H1 (cell line): ENCODE measurements at regions not wholly inside any gene's neighbourhood (a gene's known extent, or its start where the extent isn't known, plus 50 kb on each side); places are given as distances from the start of the nearest gene placed in this dataset.

Source experiments
- CTCF ChIA-PET: fragments of 300-600 bp; sonication (Branson Sonifier 250); formaldehyde crosslinking; loops from one replicate; lab custom pipeline; 2021; ENCODE audit not compliant: partially characterized antibody; lab: Charles Lee
- POLR2A ChIA-PET: fragments of 300-600 bp; sonication (Branson Sonifier 250); formaldehyde crosslinking; loops from one replicate; lab custom pipeline; 2021; ENCODE audit warnings: inconsistent platforms; ENCODE audit not compliant: partially characterized antibody; lab: Charles Lee
- DNase-seq, 2 experiments: peaks; one replicate each; pipeline versions ENCODE4 v3.0.0 to v3.0.0-alpha.2; 2010 to 2022; ENCODE audit warnings: low spot score in 2 of 2, low read depth in 1 of 2, mixed read lengths in 1 of 2
- FAIRE-seq: peaks from 2 replicates; lab custom pipeline; 2011; peaks lifted over from hg19 to GRCh38; lab: Jason Lieb, UNC
- H2AFZ ChIP-seq: 2 replicates; pipeline ENCODE4 v1.8.1; 2012; ENCODE audit warnings: low read length, inconsistent platforms
- H2AK5ac ChIP-seq: 2 replicates; pipeline ENCODE4 v1.6.1; 2013; ENCODE audit warnings: low read depth, low read length
- H2BK120ac ChIP-seq: replicated peaks from 2 replicates; pipeline ENCODE3; 2013; ENCODE audit warnings: low read depth, low read length, inconsistent platforms
- H2BK12ac ChIP-seq: 2 replicates; pipeline ENCODE4 v1.6.1; 2013; ENCODE audit warnings: low read depth, low read length
- H2BK15ac ChIP-seq: 2 replicates; pipeline ENCODE4 v1.6.1; 2013; ENCODE audit warnings: low read length
- H2BK20ac ChIP-seq: 2 replicates; pipeline ENCODE4 v1.6.1; 2013; ENCODE audit warnings: low read length
- H2BK5ac ChIP-seq: 2 replicates; pipeline ENCODE4 v1.6.1; 2013; ENCODE audit warnings: low read depth, low read length
- H3K14ac ChIP-seq: 2 replicates; pipeline ENCODE4 v1.6.1; 2013; ENCODE audit warnings: inconsistent platforms; ENCODE audit not compliant: insufficient read length
- H3K18ac ChIP-seq: 2 replicates; pipeline ENCODE4 v1.6.1; 2013; ENCODE audit warnings: low read length; ENCODE audit errors: extremely low read depth
- H3K23ac ChIP-seq: 2 replicates; pipeline ENCODE4 v1.6.1; 2013; ENCODE audit warnings: inconsistent platforms; ENCODE audit not compliant: insufficient read length
- H3K23me2 ChIP-seq: 2 replicates; pipeline ENCODE4 v1.6.1; 2013; ENCODE audit warnings: low read depth, low read length
- H3K27ac ChIP-seq: 2 replicates; pipeline ENCODE4 v1.6.1; 2011; ENCODE audit warnings: low read depth, low read length, inconsistent platforms
- H3K27me3 ChIP-seq, 4 experiments: replicated peaks in 1 of 4; 1 replicate in 1 of 4; 2 replicates in 3 of 4; pipeline versions ENCODE4 v1.6.1 to v1.8.1; 2011 to 2013; ENCODE audit warnings: low read length in 3 of 4, mild to moderate bottlenecking in 3 of 4, inconsistent platforms in 2 of 4, mixed read lengths in 2 of 4, moderate library complexity in 1 of 4; ENCODE audit not compliant: control insufficient read depth in 3 of 4, insufficient read depth in 3 of 4; ENCODE audit errors: extremely low read depth in 1 of 4
- H3K36me3 ChIP-seq, 4 experiments: 2 replicates each; pipeline versions ENCODE4 v1.6.1 to v1.8.1; 2011 to 2013; ENCODE audit warnings: mild to moderate bottlenecking in 4 of 4, low read length in 3 of 4, moderate library complexity in 2 of 4, control low read depth in 1 of 4, inconsistent platforms in 1 of 4; ENCODE audit not compliant: insufficient read depth in 4 of 4, control insufficient read depth in 2 of 4
- H3K4ac ChIP-seq: replicated peaks from 2 replicates; pipeline ENCODE3; 2013; ENCODE audit warnings: low read length, low read depth, mixed read lengths, inconsistent platforms; ENCODE audit not compliant: insufficient read length
- H3K4me1 ChIP-seq, 4 experiments: replicated peaks in 1 of 4; 1 replicate in 1 of 4; 2 replicates in 3 of 4; pipeline versions ENCODE4 v1.6.1 to v1.8.1; 2011 to 2013; ENCODE audit warnings: low read length in 3 of 4, inconsistent platforms in 2 of 4, mixed read lengths in 1 of 4; ENCODE audit not compliant: insufficient read depth in 4 of 4, control insufficient read depth in 3 of 4
- H3K4me2 ChIP-seq, 2 experiments: 2 replicates each; pipeline versions ENCODE4 v1.6.1 to v1.8.1; 2011 to 2013; ENCODE audit warnings: low read depth in 2 of 2, low read length in 2 of 2, control low read depth in 1 of 2, inconsistent platforms in 1 of 2, mild to moderate bottlenecking in 1 of 2; ENCODE audit not compliant: insufficient read depth in 1 of 2
- H3K4me3 ChIP-seq, 4 experiments: fragments of 200-600, 300-600 bp in 1 of 4; sonication (generic), shearing (Covaris generic), sonication (Bioruptor Twin) in 1 of 4; 2 replicates each; pipeline versions ENCODE4 v1.5.1 to v1.8.1; 2011 to 2016; ENCODE audit warnings: low read length in 4 of 4, low read depth in 3 of 4, control low read depth in 2 of 4, inconsistent platforms in 2 of 4, mild to moderate bottlenecking in 2 of 4, mixed read lengths in 1 of 4, moderate library complexity in 1 of 4; ENCODE audit not compliant: insufficient read depth in 2 of 4; ENCODE audit errors: extremely low read depth in 1 of 4
- H3K56ac ChIP-seq: replicated peaks from 2 replicates; pipeline ENCODE3; 2013; ENCODE audit warnings: low read depth, mild to moderate bottlenecking, mixed read lengths, low read length, inconsistent platforms; ENCODE audit not compliant: insufficient read length
- H3K79me1 ChIP-seq: 2 replicates; pipeline ENCODE4 v1.6.1; 2013; ENCODE audit warnings: low read depth, low read length, control low read depth
- H3K79me2 ChIP-seq, 2 experiments: 2 replicates each; pipeline versions ENCODE4 v1.6.1 to v1.8.1; 2012 to 2013; ENCODE audit warnings: low read length in 2 of 2, mild to moderate bottlenecking in 2 of 2, inconsistent platforms in 1 of 2; ENCODE audit not compliant: insufficient read depth in 2 of 2, control insufficient read depth in 1 of 2
- H3K9ac ChIP-seq, 4 experiments: replicated peaks in 1 of 4; 1 replicate in 1 of 4; 2 replicates in 3 of 4; pipeline versions ENCODE4 v1.6.1 to v1.8.1; 2011 to 2013; ENCODE audit warnings: low read depth in 3 of 4, low read length in 3 of 4, control low read depth in 2 of 4, mild to moderate bottlenecking in 2 of 4, moderate library complexity in 2 of 4, inconsistent platforms in 1 of 4; ENCODE audit errors: extremely low read depth in 1 of 4
- H3K9me3 ChIP-seq, 2 experiments: 2 replicates each; pipeline versions ENCODE4 v1.6.1 to v1.8.1; 2012 to 2013; ENCODE audit warnings: mild to moderate bottlenecking in 2 of 2, moderate library complexity in 2 of 2, control low read depth in 1 of 2, inconsistent platforms in 1 of 2, low read depth in 1 of 2, low read length in 1 of 2, mixed read lengths in 1 of 2; ENCODE audit not compliant: insufficient read depth in 2 of 2
- H4K20me1 ChIP-seq, 2 experiments: replicated peaks in 1 of 2; 2 replicates each; pipeline versions ENCODE3 to v1.8.1; 2011 to 2013; ENCODE audit warnings: inconsistent platforms in 2 of 2, low read length in 2 of 2, mild to moderate bottlenecking in 1 of 2; ENCODE audit not compliant: insufficient read depth in 2 of 2, control insufficient read depth in 1 of 2
- H4K5ac ChIP-seq: 2 replicates; pipeline ENCODE4 v1.6.1; 2013; ENCODE audit warnings: low read length, low read depth, mixed read lengths, inconsistent platforms; ENCODE audit not compliant: insufficient read length
- H4K8ac ChIP-seq: 2 replicates; pipeline ENCODE4 v1.8.0; 2013; ENCODE audit warnings: mild to moderate bottlenecking, moderate library complexity, low read length, inconsistent platforms; ENCODE audit not compliant: insufficient read depth; ENCODE audit errors: extremely low read depth
- H4K91ac ChIP-seq: replicated peaks from 2 replicates; pipeline ENCODE3; 2013; ENCODE audit warnings: low read length, mixed read lengths, inconsistent platforms; ENCODE audit not compliant: insufficient read length
- ASH2L ChIP-seq: fragments of 200-600, 300-600 bp; sonication (generic); IDR thresholded peaks from one replicate; pipeline ENCODE4 v1.7.1; 2017; ENCODE audit warnings: low read length
- BCL11A ChIP-seq, 2 experiments: IDR thresholded peaks; one replicate each; pipeline ENCODE4 v1.6.1; 2011; ENCODE audit warnings: low read depth in 2 of 2, low read length in 2 of 2, mild to moderate bottlenecking in 2 of 2
- CEBPB ChIP-seq: IDR thresholded peaks from 2 replicates; pipeline ENCODE4 v1.6.1; 2012; ENCODE audit warnings: low read depth, low read length
- CHD2 ChIP-seq: IDR thresholded peaks from 2 replicates; pipeline ENCODE4 v1.6.1; 2012; ENCODE audit warnings: low read length, improper control_type of control experiment
- CTBP2 ChIP-seq: IDR thresholded peaks from 2 replicates; pipeline ENCODE4 v1.7.0; 2011; ENCODE audit warnings: borderline replicate concordance, mild to moderate bottlenecking, moderate library complexity, mixed read lengths, low read length; ENCODE audit not compliant: insufficient read depth, insufficient read length
- HDAC2 ChIP-seq, 2 experiments: fragments of 300-600 bp in 1 of 2; sonication (generic) in 1 of 2; IDR thresholded peaks; 2 replicates each; pipeline ENCODE4 v1.6.1; 2011 to 2012; ENCODE audit warnings: low read depth in 2 of 2, low read length in 2 of 2, mild to moderate bottlenecking in 2 of 2, moderate library complexity in 2 of 2, borderline replicate concordance in 1 of 2, inconsistent platforms in 1 of 2
- JUND ChIP-seq: IDR thresholded peaks from 2 replicates; pipeline ENCODE4 v1.6.1; 2011; ENCODE audit warnings: mild to moderate bottlenecking, improper control_type of control experiment, low read length
- RNF2 ChIP-seq: fragments of 200-900, 300-1000 bp; sonication (generic); IDR thresholded peaks from 2 replicates; pipeline ENCODE4 v1.7.1; 2016; ENCODE audit warnings: borderline replicate concordance, low read depth, mild to moderate bottlenecking, antibody characterized with exemption, low read length; ENCODE audit not compliant: poor library complexity, severe bottlenecking; ENCODE audit errors: missing control alignments
- RXRA ChIP-seq: IDR thresholded peaks from 2 replicates; pipeline ENCODE4 v1.6.1; 2011; ENCODE audit warnings: low read depth, mild to moderate bottlenecking, low read length, moderate library complexity; ENCODE audit not compliant: insufficient read depth
- SP2 ChIP-seq: IDR thresholded peaks from 2 replicates; pipeline ENCODE4 v1.6.1; 2012; ENCODE audit warnings: mild to moderate bottlenecking, low read length, inconsistent platforms
- SRF ChIP-seq: IDR thresholded peaks from 2 replicates; pipeline ENCODE4 v1.6.1; 2011; ENCODE audit warnings: mild to moderate bottlenecking, low read depth, low read length, moderate library complexity
- TAF1 ChIP-seq: IDR thresholded peaks from 2 replicates; pipeline ENCODE4 v1.6.1; 2011; ENCODE audit warnings: mild to moderate bottlenecking, low read depth, low read length
- WGBS, 2 experiments: shearing (Covaris generic) in 1 of 2; methylation state at CpG; one replicate each; pipeline versions ENCODE4 v1.1.6 to v1.1.7; 2013 to 2015; ENCODE audit warnings: low lambda C conversion rate in 2 of 2, mixed read lengths in 2 of 2, inconsistent platforms in 1 of 2, low coverage in 1 of 2, missing lambda C conversion rate in 1 of 2; ENCODE audit not compliant: insufficient replicate concordance in 2 of 2, insufficient coverage in 1 of 2, insufficient read length in 1 of 2; ENCODE audit errors: extremely low coverage in 1 of 2, missing lambda C conversion rate in 1 of 2; 5-methylcytosine and 5-hydroxymethylcytosine counted together

DNA sequence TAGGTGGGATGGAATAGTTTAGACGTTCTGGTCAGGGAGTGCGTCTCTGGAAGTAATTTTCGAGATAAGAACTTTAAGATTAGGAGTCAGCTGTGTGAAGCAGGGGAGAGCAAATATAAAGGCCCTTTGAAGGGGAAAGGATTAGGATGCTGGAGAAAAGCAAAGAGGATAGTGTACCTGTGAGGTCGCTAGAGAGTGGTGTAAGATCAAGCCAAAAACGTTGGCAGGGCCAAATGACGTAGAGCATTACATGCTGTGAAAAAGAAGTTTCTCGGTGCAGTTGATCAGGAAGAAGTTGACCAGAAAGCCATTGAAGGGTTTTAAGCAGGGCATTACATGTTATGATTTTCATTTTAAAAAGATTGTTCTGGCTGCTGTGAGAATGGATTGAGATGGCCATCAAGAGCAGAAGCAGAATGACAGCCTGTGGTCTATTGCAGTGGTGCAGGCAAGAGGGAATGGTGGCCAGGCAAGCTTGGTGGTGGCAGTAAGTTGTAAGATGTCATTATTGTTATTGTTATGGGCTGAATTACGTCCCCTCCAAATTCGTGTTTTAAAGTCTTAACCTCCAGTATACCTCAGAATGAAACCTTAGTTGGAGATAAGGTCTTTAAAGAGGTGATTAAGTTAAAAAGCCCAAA is 113.6 kb upstream of the KIF26B start:
- H3K23ac ChIP-seq = no peak overlapping the region
- TF ChIP-seq JUND (no peak), BCL11A (IDR thresholded peaks at IDR 0.05; ENCODE audit: low read depth in 2 of 2, low read length in 2 of 2) (no peak), HDAC2 (IDR thresholded peaks at IDR 0.05; ENCODE audit: borderline replicate concordance in 1 of 2, low read depth in 2 of 2, low read length in 2 of 2) (no peak), CHD2 (no peak), SRF (no peak), RNF2 (no peak), TAF1 (no peak), SP2 (no peak), RXRA (no peak), CTBP2 (no peak), CEBPB (no peak), ASH2L (no peak)
- H2BK12ac ChIP-seq = no peak overlapping the region
- no peak overlapping the region for H3K27ac ChIP-seq
- H3K27me3 ChIP-seq = no peaks in the 10 kb centered on the region
- DNase-seq (peak in 1 of 2 experiments; percentile 39), FAIRE-seq (no peak)
- CTCF ChIA-PET = interaction anchor here (1.0 to 3.0 kb wide), 11 partner anchors 10 to 176 kb away, joined by 3 to 35 read pairs (median 9); partner anchors contain the start of gene HNRNPU
- no peak overlapping the region for H3K14ac ChIP-seq
- H4K8ac ChIP-seq = no peak overlapping the region
- H3K4me1 ChIP-seq = peaks cover 0 to 5% (median 3%) of the 10 kb centered on the region in 4 experiments; a peak in 4 of 7 replicates
- no peak overlapping the region for H3K9ac ChIP-seq
- no peak overlapping the region for H2AFZ ChIP-seq
- no peaks in the 10 kb centered on the region for H3K23me2 ChIP-seq
- no peak overlapping the region for H3K18ac ChIP-seq
- H4K20me1 ChIP-seq = no peaks in the 10 kb centered on the region
- no peak overlapping the region for H2AK5ac ChIP-seq
- no peaks in the 10 kb centered on the region for H3K79me1 ChIP-seq
- 78 to 100% methylated on average over 1 to 9 of the region's 9 CpGs for WGBS, 2 experiments
- no peaks in the 10 kb centered on the region for H3K79me2 ChIP-seq
- no peak overlapping the region for H3K56ac ChIP-seq
- H2BK120ac ChIP-seq = no peak overlapping the region
- H2BK5ac ChIP-seq = no peak overlapping the region
- H3K9me3 ChIP-seq = no peaks in the 10 kb centered on the region; a peak in 1 of 4 replicates
- H4K91ac ChIP-seq = no peak overlapping the region
- H2BK20ac ChIP-seq = no peak overlapping the region
- H4K5ac ChIP-seq = no peak overlapping the region
- H2BK15ac ChIP-seq = no peak overlapping the region
- no peaks in the 10 kb centered on the region for H3K36me3 ChIP-seq
- no peak overlapping the region for H3K4me3 ChIP-seq
- no peak overlapping the region for H3K4ac ChIP-seq
- POLR2A ChIA-PET = interaction anchor here (0.9 to 4.0 kb wide), 5 partner anchors 68 to 206 kb away, joined by 3 to 32 read pairs (median 3); partner anchors contain the start of genes COX20 and HNRNPU
- no peak overlapping the region for H3K4me2 ChIP-seq
